Parathyroid adenoma (tissue), 2 donors: ENCODE measurements at regions not wholly inside any gene's neighbourhood (a gene's known extent, or its start where the extent isn't known, plus 50 kb on each side); places are given as distances from the start of the nearest gene placed in this dataset.

Experiments
- H2AFZ ChIP-seq: fragments of 300-600 bp; sonication (generic); one replicate; pipeline ENCODE4 v1.7.0; 2017; ENCODE audit warnings: antibody characterized with exemption, mild to moderate bottlenecking
- H3K27ac ChIP-seq: fragments of 300-600 bp; sonication (generic); one replicate; pipeline ENCODE4 v1.7.0; 2017
- H3K27me3 ChIP-seq: fragments of 300-600 bp; sonication (generic); one replicate; pipeline ENCODE4 v1.7.0; 2017; ENCODE audit warnings: low read length; ENCODE audit not compliant: control insufficient read depth, insufficient read depth
- H3K36me3 ChIP-seq: fragments of 300-600 bp; sonication (generic); one replicate; pipeline ENCODE4 v1.7.0; 2017; ENCODE audit warnings: low read length; ENCODE audit not compliant: control insufficient read depth, insufficient read depth
- H3K4me1 ChIP-seq: fragments of 300-600 bp; sonication (generic); one replicate; pipeline ENCODE4 v1.7.0; 2017; ENCODE audit warnings: control low read depth
- H3K4me2 ChIP-seq: fragments of 300-600 bp; sonication (generic); one replicate; pipeline ENCODE4 v1.7.0; 2017; ENCODE audit warnings: low read length
- H3K4me3 ChIP-seq: fragments of 300-600 bp; sonication (generic); one replicate; pipeline ENCODE4 v1.7.0; 2017; ENCODE audit warnings: low read depth, low read length
- H3K79me2 ChIP-seq: fragments of 300-600 bp; sonication (generic); one replicate; pipeline ENCODE4 v1.7.0; 2017; ENCODE audit warnings: control low read depth
- H3K9ac ChIP-seq: fragments of 300-600 bp; sonication (generic); one replicate; pipeline ENCODE4 v1.7.0; 2017; ENCODE audit warnings: mild to moderate bottlenecking
- H3K9me3 ChIP-seq: fragments of 300-600 bp; sonication (generic); one replicate; pipeline ENCODE4 v1.7.0; 2017; ENCODE audit warnings: low read length; ENCODE audit not compliant: control insufficient read depth
- CTCF ChIP-seq: fragments of 300-600 bp; sonication (generic); IDR thresholded peaks from one replicate; pipeline ENCODE4 v1.7.0; 2017; ENCODE audit warnings: antibody characterized with exemption, mild to moderate bottlenecking
- donor health status: primary hyperparathyroidism.

- no peak overlapping the region for H3K4me3 ChIP-seq
- H3K36me3 ChIP-seq, result no peaks in the 10 kb centered on the region
- no peaks in the 10 kb centered on the region for H3K27me3 ChIP-seq
- no peaks in the 10 kb centered on the region for H3K79me2 ChIP-seq
- no peaks in the 10 kb centered on the region for H3K9me3 ChIP-seq
- H3K4me2 ChIP-seq, result no peak overlapping the region
- H3K9ac ChIP-seq, result no peak overlapping the region
- no peak for TF ChIP-seq CTCF
- H3K27ac ChIP-seq, result no peak overlapping the region
- no peaks in the 10 kb centered on the region for H3K4me1 ChIP-seq
- H2AFZ ChIP-seq, result no peak overlapping the region
These were observed 419.7 kb downstream of the TRAM1L1 start for GRCh38 chr4:116665716-116666115.

- no peak overlapping the region for H3K27ac ChIP-seq
- H3K4me3 ChIP-seq, result no peak overlapping the region
- H3K4me1 ChIP-seq, result no peaks in the 10 kb centered on the region
- no peak for TF ChIP-seq CTCF
- no peaks in the 10 kb centered on the region for H3K79me2 ChIP-seq
- no peak overlapping the region for H3K4me2 ChIP-seq
- H3K36me3 ChIP-seq, result no peaks in the 10 kb centered on the region
- H3K9ac ChIP-seq, result no peak overlapping the region
- H3K9me3 ChIP-seq, result no peaks in the 10 kb centered on the region
- no peaks in the 10 kb centered on the region for H3K27me3 ChIP-seq
- no peak overlapping the region for H2AFZ ChIP-seq
These were observed 421.2 kb downstream of the TRAM1L1 start for GRCh38 chr4:116664198-116664597.

DNA sequence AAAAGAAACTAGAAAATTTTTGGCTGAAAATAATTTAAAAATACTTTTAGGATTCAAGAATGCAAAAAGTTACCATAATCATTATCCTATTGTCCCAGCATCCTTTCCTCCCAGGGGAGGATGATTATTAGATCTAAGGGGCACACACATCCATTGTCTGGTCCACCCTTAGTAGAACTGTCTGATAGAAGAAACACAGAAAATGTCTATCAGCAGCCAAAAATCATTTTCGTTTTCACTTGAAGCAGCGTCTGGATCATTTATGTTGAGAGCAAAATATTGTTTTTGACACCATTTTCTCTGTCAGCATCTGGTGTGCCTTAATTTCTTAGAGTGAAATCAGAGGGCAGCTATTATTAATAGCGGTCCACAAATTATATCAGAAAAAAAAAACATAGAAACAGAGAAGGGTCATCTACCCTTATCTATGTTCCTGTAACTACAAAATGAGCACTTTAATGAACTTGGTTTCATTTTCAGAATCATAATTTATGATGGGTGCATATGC, 446.3 kb downstream of the TRAM1L1 start:
- Histone ChIP-seq H3K79me2 (no peaks in the 10 kb centered on the region), H3K27ac (no peak overlapping the region), H3K9ac (no peak overlapping the region), H3K4me3 (no peak overlapping the region), H3K4me1 (no peaks in the 10 kb centered on the region), H3K9me3 (no peaks in the 10 kb centered on the region), H3K4me2 (no peak overlapping the region), H2AFZ (no peak overlapping the region), H3K36me3 (no peaks in the 10 kb centered on the region), H3K27me3 (no peaks in the 10 kb centered on the region)
- no peak for TF ChIP-seq CTCF

DNA sequence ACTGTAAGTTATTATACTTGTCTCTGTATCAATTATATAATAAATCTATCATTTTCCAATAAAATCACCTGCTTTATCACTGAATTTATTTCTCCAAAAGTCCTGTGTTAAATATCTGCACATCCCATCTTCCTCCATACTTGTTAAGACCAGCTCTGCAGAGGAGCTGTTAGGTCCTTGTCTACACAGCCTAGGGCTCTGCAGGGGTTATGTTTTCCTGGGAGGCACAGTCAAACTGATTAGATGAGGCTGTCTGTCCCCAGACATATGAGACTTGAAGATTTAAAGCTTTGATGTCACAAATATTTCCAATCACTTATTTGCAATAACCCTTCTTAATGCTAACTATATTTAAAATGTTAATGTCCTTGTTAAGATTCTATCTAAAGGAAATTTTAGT, 446.8 kb downstream of the TRAM1L1 start:
- Histone ChIP-seq H3K27me3 (no peaks in the 10 kb centered on the region), H3K27ac (no peak overlapping the region), H3K79me2 (no peaks in the 10 kb centered on the region), H3K9ac (no peak overlapping the region), H3K4me3 (no peak overlapping the region), H3K36me3 (no peaks in the 10 kb centered on the region), H3K4me2 (no peak overlapping the region), H2AFZ (no peak overlapping the region), H3K9me3 (no peaks in the 10 kb centered on the region), H3K4me1 (no peaks in the 10 kb centered on the region)
- no peak for TF ChIP-seq CTCF

- TF ChIP-seq CTCF, result no peak
- Histone ChIP-seq H3K27me3 (no peaks in the 10 kb centered on the region), H3K27ac (no peak overlapping the region), H3K4me2 (no peak overlapping the region), H3K9ac (no peak overlapping the region), H3K9me3 (no peaks in the 10 kb centered on the region), H2AFZ (no peak overlapping the region), H3K79me2 (no peaks in the 10 kb centered on the region), H3K4me3 (no peak overlapping the region), H3K36me3 (no peaks in the 10 kb centered on the region), H3K4me1 (no peaks in the 10 kb centered on the region)
These were observed 448.5 kb downstream of the TRAM1L1 start for GRCh38 chr4:116636917-116637316.
